HG02571 (cell line): ENCODE measurements at regions not wholly inside any gene's neighbourhood (a gene's known extent, or its start where the extent isn't known, plus 50 kb on each side); places are given as distances from the start of the nearest gene placed in this dataset.

Experiments used
- ATAC-seq: cut with Tn5 transposase; IDR thresholded peaks from one replicate; pipeline ENCODE4 v1.9.1; 2021; ENCODE audit warnings: mild to moderate bottlenecking, moderate library complexity; ENCODE audit not compliant: unreplicated experiment

DNA sequence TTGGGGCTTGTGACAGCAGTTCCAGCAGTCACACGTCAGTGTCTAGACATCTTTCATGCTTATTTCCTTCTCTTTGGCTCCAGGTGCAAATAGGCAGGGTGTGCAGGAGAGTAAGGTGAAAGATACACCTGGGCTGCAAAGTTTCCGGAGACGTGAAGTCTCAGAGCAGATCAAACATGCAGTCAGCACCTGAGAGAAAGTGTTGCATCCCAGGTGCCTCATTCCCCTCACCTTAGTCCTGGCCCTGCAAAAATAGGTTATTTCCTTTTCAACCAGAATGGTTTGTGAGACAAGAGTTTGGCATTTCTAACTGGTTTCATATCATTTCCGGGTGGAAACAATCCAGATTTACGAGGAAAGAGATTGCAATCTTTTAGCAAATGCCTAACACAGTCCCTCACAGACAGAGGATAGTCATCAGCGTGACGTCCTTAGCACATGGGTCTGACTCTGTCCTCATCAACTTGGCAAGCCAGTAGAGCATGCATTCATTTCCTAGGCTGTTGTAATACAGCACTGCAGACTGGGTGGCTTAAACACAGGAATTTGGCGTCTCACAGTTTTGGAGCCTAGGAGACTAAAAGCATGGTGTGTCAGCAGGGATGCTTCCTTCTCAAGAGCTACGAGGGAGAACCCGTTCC is 58.2 kb upstream of the ARRDC4 start:
- ATAC-seq: no peak

DNA sequence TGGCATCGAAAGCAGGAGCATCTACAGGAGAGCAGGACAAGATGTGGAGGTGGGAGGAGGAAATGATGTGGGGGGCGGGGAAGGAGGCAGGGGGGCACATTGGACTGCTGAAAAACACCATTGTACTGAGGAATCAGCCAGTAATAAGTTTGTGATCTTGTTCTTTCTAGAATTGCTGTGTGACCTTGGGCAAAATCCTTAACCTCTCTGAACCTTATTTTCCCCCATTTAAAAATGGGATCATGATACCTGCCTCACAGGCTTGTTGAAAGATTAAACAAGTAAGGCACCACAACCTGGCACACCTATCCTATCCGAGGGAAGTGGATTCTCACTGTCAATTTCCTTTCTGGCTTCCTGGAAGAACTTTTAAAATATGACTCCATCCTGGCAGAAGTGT is 56.9 kb upstream of the ARRDC4 start:
- no peak for ATAC-seq

DNA sequence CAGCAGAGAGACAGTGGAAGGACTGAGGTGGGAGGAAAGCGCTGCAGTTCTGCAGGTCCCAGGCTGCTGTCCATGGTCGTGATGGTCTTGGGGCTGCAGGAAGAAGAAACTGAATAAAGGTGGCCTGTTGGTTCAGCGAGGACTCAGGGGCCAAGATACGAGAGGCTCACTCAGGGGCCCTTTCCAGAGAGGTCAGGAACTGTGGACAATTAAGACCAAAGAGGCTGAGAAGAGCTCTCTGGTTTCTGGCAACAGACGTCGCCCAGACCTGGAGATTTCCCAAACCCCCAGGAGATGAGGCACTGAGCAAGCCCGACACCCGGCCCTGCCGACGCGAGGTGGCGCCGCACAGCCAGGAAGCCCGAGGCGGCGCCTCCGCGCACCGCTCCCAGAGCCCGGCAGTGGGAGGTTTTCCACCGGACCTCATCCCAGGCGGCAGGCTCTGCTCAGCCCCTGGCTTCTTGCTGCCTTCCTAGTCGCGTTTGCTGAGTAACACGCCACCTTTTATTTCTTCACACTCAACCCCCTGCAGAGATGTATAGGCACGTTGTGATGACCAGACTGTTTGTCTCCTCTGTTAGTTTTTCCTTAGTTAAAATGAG is 56.4 kb upstream of the ARRDC4 start:
- ATAC-seq: no peak

DNA sequence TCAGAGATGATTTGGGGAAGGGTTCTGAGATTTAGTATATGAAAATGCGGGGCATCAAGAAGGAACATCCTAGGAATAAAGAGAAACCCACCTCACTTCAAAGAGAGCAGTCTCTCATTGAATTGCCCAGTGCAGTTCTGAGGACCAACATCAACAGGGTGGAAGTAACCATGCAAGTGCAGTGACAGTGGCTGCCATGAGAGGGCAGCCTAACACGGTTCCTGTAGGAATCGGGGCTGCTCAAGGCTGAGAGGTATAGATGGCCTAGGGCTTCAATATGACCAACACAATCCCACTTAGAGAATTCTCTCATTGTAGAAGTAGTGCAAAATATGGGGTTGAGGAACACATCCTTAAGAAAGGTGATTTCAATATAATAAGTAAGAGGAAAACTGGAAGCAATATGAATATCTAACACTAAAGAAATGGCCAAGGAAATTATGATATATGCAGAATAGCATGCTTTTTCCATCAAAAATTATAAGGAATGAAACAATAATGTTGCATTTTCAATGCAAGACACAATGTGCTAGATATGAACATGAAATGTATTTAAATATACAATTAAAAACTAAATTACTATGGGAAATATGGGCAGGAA is 51.1 kb upstream of the ARRDC4 start:
- peak; percentile 88 for ATAC-seq
